Colon (tissue), 2 donors: ENCODE measurements at regions not wholly inside any gene's neighbourhood (a gene's known extent, or its start where the extent isn't known, plus 50 kb on each side); places are given as distances from the start of the nearest gene placed in this dataset.

Source experiments
- FAIRE-seq: peaks from 2 replicates; lab custom pipeline; 2012; peaks lifted over from hg19 to GRCh38; lab: Jason Lieb, UNC
- donor health status: control.
- donor health status: control.

GRCh38 chr2:17303521-17303920, 214.7 kb downstream of the RAD51AP2 start:
- FAIRE-seq, result no peak

DNA sequence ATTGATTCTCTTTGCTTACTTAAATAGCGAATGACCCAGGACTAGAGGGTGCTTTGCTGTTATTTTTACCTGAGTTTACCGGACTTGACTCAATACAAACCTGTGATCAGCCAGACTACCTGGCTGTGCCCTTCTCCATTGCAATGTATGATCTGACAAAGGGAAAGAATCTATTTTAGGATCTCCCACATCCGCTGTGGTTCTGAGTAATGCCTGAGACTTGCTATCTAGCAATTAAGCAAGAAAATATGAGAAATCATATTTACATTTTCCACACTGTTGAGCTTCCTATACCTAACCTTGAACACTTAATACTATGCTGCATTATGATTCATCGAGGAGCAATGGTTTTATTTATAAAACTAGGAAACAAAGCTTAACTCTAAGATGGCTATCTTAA, 215.2 kb downstream of the RAD51AP2 start:
- no peak for FAIRE-seq

DNA sequence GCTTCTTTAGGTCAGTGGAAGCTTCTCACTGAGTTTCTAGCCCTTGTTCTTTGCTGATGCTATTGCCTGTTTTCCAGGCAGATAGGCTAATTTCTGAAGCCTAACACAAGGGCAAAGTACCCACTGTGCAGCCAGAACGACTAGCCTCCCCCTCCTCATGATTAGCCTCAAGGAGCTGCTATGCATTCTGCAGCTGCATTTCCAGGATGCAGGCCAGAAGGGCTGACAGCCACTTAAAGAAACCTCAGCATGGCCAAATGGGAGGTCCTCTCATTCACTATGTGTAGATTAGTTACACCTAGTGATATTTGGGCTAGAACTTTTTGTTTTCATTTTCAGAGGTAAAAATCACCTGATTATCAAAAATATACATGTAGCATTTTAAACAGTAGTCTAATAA, 216.0 kb downstream of the RAD51AP2 start:
- no peak for FAIRE-seq

- FAIRE-seq, result no peak
Observed at GRCh38 chr2:17301437-17301836, 216.8 kb downstream of the RAD51AP2 start.

DNA sequence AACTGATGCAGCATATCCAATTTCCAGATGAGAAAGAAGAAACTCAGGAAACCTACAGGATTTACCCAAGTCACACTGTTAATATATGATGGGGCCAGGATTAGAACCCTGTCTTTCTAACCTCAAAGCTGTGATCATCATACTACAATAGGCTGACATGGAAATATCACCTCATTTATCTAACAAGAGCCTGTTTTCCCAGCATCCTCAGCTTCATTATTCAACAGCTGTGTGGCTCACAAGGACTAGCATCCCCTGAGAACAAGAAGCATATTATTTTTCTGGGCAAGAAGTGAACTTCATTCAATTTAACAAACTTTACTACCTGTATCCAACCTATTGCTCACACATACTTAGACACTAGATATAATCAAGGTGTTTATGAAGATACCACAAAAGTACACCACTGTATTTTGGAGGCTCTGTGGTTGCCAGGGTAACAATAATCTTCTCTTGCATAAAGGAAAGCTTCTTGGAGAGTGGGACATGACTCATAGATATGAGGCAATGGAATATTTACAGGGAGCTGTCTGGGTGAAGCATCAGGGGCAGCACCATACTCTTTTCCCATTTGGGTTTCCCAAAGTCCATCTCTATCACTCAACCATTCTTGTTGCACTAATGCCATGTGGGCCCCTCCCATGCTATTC, 218.2 kb downstream of the RAD51AP2 start:
- FAIRE-seq, result no peak

DNA sequence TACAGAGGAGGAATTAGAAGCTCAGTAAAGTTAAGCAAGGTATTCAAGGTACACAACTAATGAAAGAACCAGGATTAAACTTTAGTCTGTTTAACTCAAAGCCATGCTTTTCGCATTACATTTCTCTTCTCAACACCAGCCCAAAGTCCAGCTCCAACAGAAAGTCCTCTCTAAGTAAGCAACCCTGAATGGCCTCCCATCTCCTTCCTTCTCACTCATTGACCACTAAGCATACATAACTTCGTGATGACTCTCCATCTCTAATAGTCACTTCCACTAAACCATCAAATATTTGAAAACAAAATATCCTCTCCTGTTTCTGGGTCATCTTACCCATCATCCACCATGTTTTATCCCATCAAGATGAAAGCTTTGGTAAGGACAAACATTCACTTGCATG, 219.8 kb downstream of the RAD51AP2 start:
- no peak for FAIRE-seq

- no peak for FAIRE-seq
Observed at GRCh38 chr2:17296686-17297085, 221.6 kb downstream of the RAD51AP2 start.

DNA sequence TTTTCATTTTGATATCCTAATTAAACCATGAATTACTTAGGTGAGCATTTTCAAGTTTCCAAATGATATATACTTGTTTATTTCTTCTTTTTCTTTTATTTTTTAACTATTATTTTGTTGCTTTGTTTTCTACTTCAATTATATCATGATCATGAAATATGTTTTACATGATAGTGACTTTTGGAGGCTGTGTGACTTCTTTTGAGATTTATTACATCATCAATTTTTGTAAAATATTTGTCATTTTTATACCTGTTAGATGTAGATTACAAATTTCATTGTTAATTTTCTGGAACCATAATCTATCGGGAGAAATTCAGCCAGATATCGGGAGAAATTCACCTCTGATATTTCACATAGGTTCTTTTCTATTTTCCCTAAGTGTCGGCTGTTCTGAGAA, 228.6 kb downstream of the RAD51AP2 start:
- no peak for FAIRE-seq

- no peak for FAIRE-seq
Observed at GRCh38 chr2:17287183-17287582, 231.1 kb downstream of the RAD51AP2 start.

- FAIRE-seq, result no peak
Observed at GRCh38 chr2:17282826-17283225, 235.4 kb downstream of the RAD51AP2 start.

DNA sequence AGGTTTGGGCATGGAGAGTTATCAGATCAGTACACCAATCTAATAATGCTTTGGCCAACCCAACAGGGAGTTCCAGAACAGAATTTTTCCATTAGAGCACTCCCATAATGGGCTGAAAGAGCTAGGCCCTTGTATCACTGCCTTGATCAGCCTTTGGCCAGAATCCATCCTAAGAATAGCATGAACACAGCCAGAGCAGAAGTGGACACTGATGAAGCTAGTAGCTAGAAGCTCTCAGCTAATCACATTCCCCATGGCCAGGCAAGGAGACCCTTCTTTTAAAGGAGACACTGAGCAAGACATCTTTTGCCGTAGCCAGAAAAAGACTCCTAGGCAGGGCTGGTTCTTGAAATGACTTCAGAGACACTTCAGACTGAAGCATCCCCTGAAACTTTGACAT, 236.0 kb downstream of the RAD51AP2 start:
- FAIRE-seq, result no peak

DNA sequence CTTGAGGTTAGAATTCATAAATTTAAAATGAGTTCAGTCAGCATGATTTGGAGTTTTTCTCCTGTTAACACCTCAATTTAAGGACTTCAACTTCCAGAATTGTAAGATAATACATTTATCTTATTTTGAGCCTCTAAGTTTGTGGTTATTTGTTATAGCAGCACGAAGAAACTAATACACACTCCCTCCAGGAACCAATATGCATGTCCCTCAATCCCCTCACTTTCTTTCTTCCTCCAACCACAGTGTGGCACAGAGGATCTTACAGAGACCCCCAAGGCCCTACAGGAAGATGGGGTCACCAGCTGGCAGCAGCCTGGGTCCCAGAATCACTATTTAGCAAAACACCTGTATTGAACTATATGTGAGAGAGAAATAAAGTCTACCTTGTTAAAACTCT, 242.0 kb downstream of the RAD51AP2 start:
- FAIRE-seq, result no peak

DNA sequence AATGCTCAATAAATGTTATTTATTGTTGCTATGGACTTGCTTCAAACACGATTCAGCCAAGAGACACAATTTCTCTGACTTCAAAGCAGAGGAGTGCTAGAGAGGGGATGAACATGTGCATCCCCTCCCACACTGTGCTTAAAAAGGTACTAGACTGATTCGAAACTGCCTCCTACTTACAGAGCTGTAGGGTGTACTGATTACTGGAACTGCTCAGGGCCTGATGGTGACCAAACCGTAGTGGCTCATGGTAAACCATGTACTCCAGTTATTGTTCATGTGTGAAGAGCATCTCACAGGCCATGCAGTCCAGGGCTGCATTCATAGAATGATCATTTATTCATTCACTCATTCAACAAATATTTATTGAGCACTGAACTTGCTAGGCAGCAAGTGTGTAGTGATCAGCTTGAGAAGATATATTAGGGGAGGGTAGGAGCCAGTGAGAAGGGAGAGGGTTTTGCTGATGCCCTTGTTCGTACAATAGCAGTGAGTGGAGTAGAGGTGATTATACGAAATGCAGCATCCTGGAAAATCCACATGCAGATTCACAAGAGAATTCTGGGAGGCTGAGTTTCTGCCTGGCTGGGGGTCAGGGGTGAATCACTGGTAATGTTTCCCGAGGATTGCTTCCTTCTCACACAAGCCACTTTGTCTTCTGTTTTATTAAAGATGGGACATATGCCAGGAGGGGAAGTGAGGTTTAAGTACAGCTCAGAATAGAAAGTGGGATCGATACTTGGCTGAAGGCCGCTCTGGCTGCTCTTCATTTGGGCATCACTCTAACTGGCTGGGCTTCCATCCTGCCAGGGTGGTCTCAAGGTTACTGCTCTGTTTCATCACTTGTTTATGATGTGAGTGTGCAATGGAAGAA, 245.4 kb downstream of the RAD51AP2 start:
- no peak for FAIRE-seq

DNA sequence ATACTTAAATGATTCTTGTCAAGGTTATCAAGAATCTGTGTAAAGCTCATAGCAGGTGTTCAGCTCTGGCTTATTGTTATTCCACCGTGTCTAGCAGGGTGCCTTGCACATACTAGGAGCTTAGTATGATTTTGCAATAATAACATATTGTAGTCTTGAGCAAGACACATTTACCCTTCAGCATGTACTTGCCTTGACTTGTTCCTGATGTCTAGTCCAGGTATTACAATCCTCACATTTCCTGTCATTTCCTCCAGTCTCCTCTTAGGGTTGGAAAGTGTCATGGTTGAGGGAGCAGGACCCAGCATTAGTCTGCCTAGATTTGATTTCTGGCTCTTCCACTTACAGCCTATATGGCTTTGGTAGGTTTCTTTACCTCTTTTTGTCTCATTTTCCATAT, 246.1 kb downstream of the RAD51AP2 start:
- no peak for FAIRE-seq

DNA sequence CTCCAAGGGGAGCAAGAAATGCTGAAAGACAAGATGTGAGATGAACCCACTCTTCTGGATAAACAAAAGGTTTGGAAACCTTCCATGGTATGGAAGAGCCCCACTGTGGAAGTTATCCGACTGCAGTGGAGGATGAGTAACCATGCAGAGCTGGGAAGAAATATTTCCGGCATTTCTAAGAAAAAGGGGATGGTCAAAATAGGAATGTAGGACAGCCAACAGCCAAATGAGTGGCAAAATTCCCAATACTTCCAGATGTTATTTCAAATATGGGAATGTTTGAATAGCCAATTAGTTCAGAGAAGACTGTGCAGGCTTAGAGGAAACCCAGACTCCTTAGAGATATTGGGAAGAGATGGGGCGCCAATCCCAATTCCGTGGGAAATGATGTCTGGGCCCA, 246.8 kb downstream of the RAD51AP2 start:
- no peak for FAIRE-seq

GRCh38 chr2:17270894-17271293, 247.3 kb downstream of the RAD51AP2 start:
- no peak for FAIRE-seq

- no peak for FAIRE-seq
Observed at GRCh38 chr2:17263570-17263968, 254.7 kb downstream of the RAD51AP2 start.

DNA sequence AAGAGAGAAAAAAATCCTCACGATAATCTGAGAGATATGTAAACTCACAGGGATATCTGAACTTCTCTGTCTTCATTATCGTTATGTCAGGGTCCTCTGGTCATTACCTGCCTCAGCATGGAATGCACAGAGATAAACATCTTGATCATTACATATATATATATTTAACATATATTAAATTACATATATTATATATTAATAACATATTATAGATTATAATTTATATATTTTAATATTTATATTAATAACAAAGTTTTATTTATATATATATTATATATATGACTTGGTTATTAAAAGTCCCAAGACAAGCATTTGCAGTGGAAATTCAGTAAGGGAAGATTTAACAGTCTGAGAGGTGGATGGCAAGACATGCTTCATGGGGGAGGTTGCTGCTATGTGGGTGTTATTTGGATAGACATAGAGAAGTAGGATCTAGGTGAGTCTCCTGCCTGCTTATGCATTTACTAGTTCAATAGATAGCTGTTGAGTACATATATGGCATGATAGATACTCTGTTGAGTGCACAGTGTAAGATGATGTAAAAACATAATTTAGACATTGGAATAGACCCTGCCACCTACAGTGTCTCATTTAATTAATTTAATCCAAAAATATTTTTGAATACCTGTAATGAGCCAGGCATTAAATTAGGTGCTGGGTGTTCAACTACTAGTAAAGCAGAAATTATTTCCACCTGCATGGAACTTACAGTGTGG, 255.2 kb downstream of the RAD51AP2 start:
- FAIRE-seq, result no peak

DNA sequence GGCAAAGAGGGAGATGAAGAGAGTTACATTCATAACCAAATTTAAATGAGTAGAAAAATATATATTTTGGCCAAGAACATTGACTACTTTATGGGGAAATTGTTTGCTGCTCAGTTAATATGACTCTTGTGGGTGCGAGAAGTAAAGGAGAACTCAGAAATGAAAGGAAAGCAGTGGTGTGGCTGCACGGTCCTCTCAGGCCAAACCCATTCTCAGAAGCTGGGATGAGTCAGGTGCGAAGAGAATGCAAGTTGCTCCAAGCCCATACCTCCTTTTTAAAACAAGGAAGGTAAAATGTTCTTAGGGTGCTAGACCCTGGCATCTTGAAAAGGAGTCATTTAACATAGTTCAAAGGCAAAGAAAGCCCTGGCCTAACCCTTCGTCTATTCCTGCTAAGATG, 258.6 kb downstream of the RAD51AP2 start:
- no peak for FAIRE-seq

DNA sequence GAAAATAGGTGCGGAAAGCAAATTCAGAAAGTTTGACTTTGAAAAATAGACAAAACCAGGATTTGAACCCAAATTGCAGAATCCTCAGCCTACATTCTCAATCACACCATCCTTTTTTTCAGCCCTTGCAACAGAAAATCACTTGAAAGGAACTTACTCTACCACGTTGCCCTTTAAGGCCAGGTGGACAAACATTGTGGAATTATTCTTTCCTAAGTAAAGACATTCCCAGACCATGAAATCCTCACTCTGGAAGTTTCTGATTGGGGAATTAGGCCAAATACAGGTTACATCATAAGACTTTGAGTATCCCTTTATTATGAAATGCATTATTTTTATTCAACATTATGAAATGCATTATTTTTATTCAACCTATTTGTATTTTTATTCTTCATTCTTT, 259.4 kb downstream of the RAD51AP2 start:
- no peak for FAIRE-seq

DNA sequence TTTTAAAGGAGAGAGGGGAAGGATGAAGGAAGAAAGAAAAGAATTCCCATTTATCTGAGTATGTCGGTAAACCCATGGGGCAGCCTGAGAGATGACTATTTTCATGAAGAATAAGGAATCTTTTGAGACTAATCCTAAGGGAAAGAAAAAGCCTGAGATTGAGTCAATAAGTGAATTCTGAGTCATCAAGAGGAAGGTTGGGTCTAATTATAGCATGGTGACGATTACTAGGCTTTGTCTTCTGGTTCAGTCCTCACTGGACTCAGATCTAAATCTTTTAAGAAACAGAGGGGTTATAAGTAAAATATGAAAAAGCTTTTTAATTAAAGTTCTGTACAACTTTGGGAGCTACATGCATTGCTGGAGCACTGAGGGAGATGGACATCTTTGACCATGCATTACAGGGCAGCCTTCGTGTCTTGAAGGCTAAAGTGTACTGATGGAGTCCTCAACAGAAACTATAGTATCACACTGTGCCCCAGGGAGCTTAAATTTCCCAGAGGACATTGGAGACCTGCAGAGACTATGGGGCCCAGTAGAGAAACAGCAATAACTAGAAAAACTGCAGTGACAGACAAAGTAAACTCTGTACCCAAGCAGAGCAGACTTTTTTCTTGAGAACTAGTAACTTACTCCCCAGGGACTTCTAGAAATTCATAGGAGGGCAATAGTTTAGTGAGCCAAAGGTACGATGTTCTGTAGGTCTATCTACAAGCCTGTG, 260.9 kb downstream of the RAD51AP2 start:
- FAIRE-seq, result no peak

DNA sequence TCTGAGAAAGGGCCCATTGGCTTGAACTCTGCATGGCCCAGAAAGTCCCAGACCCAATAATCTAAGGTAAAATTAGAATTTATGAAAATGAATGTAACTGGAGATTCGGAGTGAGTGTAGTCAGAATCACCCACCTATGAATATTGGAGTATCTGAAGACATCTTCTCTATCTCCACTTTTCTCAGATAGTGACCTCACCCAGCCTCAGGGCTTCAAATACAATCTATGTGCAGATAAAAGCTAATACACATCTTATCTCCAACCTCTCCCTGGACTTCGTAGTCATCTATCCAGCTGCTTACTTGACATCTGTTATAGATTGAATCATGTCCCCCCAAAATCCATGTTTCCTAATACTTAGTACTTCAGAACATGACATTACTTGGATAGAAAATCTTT, 263.2 kb downstream of the RAD51AP2 start:
- no peak for FAIRE-seq

DNA sequence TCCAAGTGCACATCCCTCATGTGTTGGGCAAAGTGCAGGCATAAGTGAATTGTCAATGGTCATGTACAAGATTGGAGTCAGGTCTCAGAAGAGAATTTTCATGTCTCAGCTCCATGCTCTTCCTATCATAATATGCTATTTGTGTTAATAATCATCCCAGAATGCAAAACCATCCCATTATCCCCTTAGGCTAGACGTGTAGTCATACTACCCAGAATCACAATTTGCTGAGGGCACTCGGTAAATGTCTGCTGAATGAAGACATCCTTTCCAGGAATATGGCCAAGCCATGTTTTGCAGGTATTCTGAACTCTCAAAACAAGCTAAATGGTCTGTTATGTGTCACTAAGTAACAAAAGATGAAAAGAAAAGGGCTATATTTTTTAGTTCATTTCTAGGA, 263.8 kb downstream of the RAD51AP2 start:
- FAIRE-seq, result no peak
